Body of pancreas (tissue), 4 donors: ENCODE measurements at regions not wholly inside any gene's neighbourhood (a gene's known extent, or its start where the extent isn't known, plus 50 kb on each side); places are given as distances from the start of the nearest gene placed in this dataset.

Experiments
- CTCF ChIP-seq, 7 experiments: fragments of 450-650 bp in 4 of 7; fragments of 200-600 bp in 3 of 7; sonication (generic) in 3 of 7; IDR thresholded peaks; one replicate each; pipeline ENCODE4 v1.5.1; 2016 to 2019; ENCODE audit warnings: antibody characterized with exemption in 7 of 7
- POLR2A ChIP-seq, 3 donors: fragments of 450-650 bp; IDR thresholded peaks; one replicate each; pipeline ENCODE4 v1.6.1; 2016; ENCODE audit warnings: antibody characterized with exemption in 3 of 3, mild to moderate bottlenecking in 2 of 3

GRCh38 chr3:72011485-72011884 lies 226.5 kb upstream of the PROK2 start:
- no peak for TF ChIP-seq CTCF (IDR thresholded peaks at IDR 0.05)
- TF ChIP-seq POLR2A (IDR thresholded peaks at IDR 0.05) = no peak
